GM21825 (cell line): ENCODE measurements at regions not wholly inside any gene's neighbourhood (a gene's known extent, or its start where the extent isn't known, plus 50 kb on each side); places are given as distances from the start of the nearest gene placed in this dataset.
"Not testable (repeated sequence)": the region's sequence is repeated elsewhere in the genome, so short reads cannot be mapped to it uniquely, and the experiment has no call there.

Source experiments
- ATAC-seq: cut with Tn5 transposase; IDR thresholded peaks from one replicate; pipeline ENCODE4 v1.9.1; 2021; ENCODE audit warnings: mild to moderate bottlenecking, moderate library complexity; ENCODE audit not compliant: unreplicated experiment

- no peak for ATAC-seq
These were observed 50.9 kb upstream of the UBASH3B start for GRCh38 chr11:122604621-122605020.

GRCh38 chr11:122601141-122602125 lies 54.1 kb upstream of the UBASH3B start:
- ATAC-seq: no peak

GRCh38 chr11:122600290-122600689 lies 55.2 kb upstream of the UBASH3B start:
- ATAC-seq: no peak

GRCh38 chr11:122599434-122599833 lies 56.1 kb upstream of the UBASH3B start:
- no peak for ATAC-seq

DNA sequence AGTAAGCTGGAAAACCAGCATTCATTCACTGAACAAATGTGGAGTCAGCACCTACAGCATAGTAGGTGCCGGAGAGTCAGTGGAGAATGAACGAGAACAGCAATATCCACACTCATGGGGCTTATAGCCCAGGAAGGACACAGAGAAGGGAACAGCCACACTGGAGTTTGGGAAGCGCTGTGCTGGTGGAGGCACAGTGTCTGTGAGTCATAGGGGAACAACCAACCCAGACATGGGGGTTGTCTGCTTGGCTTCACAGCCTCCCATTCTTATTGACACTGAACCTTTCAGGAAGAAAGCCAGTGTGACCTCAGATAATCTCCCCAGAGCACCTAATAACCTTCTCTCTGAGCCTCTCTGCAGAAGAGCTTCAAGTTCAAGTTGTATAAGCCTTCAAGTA lies 56.6 kb upstream of the UBASH3B start:
- no peak for ATAC-seq

DNA sequence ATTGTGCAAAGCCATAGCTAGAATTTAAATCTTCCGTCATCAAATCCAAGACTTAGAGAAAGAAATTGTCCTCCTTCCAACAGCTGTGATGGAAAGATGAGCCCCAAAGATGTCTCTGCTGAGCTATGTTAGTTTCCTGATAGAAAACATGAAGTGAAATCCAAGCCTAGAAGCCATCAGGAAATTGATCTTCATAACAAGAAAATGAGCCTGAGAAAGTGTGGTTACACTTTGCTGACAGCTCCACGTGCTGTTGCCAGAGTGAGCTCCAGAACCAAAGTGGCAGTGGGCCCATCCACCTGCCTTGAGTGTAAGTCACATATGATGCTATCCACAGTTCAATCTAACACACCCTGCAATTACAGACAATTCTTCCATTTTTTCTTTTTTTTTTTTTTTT lies 58.0 kb upstream of the UBASH3B start:
- no peak for ATAC-seq

- ATAC-seq: no peak
These were observed 60.4 kb upstream of the UBASH3B start for GRCh38 chr11:122594986-122595645.

- ATAC-seq: no peak
These were observed 61.8 kb upstream of the UBASH3B start for GRCh38 chr11:122593473-122594420.

- no peak for ATAC-seq
These were observed 62.9 kb upstream of the UBASH3B start for GRCh38 chr11:122592641-122593040.

DNA sequence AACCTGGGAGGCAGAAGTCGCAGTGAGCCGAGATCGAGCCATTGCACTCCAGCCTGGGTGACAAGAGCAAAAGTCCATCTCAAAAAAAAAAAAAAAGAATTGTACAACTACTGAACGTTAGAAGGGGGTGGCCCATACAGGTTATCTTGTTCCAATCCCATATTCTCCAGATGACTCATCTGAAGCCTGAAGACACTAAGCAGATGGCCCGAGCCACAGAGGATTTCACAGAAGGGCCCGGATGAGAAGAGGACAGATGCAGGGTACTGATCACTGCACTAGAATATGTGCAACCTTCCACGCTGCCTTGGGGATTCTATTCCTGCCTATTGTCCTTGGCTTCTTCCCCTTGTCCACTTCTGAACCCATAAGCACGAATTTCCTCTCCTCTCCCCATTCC lies 70.9 kb upstream of the UBASH3B start:
- no peak for ATAC-seq

DNA sequence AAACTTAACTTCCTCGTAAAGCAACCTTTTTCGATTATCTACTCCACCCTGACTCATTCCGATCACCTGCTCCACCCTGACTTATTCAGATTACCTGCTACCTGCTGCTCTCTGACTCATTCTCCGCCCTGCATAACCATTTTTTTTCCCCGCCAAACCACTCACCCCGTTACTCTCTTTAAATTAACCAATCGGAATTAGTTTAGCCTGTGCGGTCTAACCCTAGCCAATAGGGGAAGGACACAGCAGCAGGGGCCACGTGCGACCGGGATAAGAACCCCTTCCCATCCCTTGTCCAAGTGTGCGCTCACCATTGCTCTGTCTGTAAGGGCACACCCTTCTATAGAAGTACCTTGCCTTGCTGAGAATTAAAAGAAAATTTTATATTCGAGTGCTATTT lies 75.5 kb upstream of the UBASH3B start:
- not testable (repeated sequence) for ATAC-seq

GRCh38 chr11:122578171-122578825 lies 77.2 kb upstream of the UBASH3B start:
- no peak for ATAC-seq

DNA sequence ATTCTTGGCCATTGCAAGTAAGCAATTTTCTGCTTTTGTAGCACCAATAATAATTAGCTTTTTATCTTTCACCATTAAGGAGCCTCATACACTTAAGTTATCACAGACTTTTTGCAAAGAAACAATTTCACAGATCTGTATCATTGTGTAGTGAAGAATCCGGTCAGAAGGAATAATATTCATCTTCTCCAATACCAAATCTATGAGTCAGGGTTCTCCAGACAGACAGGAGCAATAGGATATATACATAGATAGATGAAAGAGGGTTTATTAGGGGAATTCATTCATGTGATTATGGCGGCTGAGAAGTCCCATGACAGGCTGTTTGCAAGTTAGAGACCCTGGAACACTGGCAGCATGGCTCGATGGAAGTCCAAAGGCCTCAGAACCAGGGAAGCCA lies 82.9 kb upstream of the UBASH3B start:
- no peak for ATAC-seq

GRCh38 chr11:122563761-122564160 lies 91.8 kb upstream of the UBASH3B start:
- ATAC-seq: no peak

DNA sequence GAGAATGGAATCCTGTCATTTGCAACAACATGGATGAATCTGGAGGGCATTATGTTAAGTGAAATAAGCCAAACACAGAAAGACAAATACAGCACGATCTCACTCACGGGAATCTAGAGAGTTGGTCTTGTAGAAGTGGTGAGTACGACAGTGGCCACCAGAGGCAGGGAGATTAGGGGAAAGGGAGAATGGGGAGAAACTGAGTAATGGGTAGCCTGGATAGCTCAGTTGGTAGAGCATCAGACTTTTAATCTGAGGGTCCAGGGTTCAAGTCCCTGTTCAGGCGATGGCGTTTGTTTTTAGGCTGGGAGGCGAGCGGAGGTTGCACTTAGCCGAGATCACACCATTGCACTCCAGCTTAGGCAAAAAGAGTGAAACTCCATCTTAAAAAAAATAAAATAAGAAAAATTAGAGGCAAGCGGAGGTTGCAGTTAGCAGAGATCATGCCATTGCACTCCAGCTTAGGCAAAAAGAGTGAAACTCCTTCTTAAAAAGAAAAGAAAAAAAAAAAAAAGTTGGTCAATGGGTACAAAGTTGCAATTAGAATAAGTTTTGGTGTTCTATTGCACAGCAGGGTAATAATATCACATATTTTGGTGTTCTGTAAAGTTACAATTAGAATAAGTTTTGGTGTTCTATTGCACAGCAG lies 95.7 kb upstream of the UBASH3B start:
- ATAC-seq: no peak

DNA sequence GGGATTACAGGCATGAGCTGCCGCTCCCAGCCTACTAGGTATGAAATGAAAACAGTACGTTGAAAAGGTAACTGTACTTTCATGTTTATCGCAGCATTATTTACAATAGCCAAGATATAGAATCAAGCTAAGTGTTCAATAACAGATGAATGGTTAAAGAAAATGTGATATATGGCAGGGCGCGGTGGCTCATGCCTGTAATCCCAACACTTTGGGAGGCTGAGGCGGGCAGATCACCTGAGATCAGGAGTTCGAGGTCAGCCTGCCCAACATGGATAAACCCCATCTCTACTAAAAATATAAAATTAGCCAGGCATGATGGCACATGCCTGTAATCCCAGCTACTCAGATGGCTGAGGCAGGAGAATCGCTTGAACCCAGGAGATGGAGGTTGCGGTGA lies 96.3 kb upstream of the UBASH3B start:
- not testable (repeated sequence) for ATAC-seq

DNA sequence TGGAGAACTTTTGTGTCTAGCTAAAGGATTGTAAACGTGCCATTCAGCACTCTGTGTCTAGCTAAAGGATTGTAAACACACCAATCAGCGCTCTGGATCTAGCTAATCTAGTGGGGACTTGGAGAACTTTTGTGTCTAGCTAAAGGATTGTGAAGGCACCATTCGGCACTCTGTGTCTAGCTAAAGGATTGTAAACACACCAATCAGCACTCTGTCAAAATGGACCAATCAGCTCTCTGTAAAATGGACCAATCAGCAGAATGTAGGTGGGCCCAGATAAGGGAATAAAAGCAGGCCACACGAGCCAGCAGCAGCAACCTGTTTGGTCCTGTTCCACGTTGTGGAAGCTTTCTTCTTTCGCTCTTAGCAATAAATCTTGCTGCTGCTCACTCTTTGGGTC lies 98.4 kb upstream of the UBASH3B start:
- not testable (repeated sequence) for ATAC-seq

DNA sequence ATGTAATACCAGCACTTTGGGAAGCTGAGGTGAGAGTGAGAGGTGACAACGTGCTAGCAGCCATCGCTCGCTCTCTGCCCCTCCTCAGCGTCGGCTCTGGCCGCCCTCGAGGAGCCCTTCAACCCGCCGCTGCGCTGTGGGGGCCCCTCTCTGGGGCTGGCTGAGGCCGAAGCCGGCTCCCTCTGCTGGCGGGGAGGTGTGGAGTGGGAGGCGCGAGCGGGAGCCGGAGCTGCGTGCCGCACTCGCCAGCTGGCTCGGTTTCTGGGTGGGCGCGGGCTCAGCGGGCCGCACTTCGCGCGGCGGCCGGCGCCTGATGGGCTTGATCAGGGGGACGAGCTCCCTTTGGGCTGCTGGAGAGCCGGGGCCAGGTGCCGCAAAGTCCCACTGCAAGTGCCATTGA lies 98.9 kb upstream of the UBASH3B start:
- no peak for ATAC-seq

- no peak for ATAC-seq
These were observed 117.5 kb upstream of the UBASH3B start for GRCh38 chr11:122538060-122538459.

GRCh38 chr11:122524898-122525297 lies 130.6 kb upstream of the UBASH3B start:
- ATAC-seq: no peak
